A673 (cell line): ENCODE measurements at regions not wholly inside any gene's neighbourhood (a gene's known extent, or its start where the extent isn't known, plus 50 kb on each side); places are given as distances from the start of the nearest gene placed in this dataset.

Source experiments
- BruUV-seq: library from RNA; stranded (reverse); fragments of 400-500 nt; replicated peaks from 2 replicates; lab custom pipeline; 2021; lab: Mats Ljungman, UMichigan
- CTCF ChIA-PET: fragments of 300-600 bp; sonication (Branson Sonifier 250); formaldehyde crosslinking; loops from one replicate; lab custom pipeline; 2022; ENCODE audit warnings: antibody characterized with exemption; lab: Charles Lee
- POLR2A ChIA-PET: fragments of 300-600 bp; sonication (Branson Sonifier 250); formaldehyde crosslinking; loops from one replicate; lab custom pipeline; 2022; ENCODE audit warnings: antibody characterized with exemption; ENCODE audit not compliant: low non-redundant PET; lab: Charles Lee
- DNase-seq: peaks from one replicate; pipeline ENCODE4 v3.0.0-alpha.2; 2015; ENCODE audit warnings: low spot score
- H3K27ac ChIP-seq: fragments of 200-600 bp; sonication (generic); 2 replicates; pipeline ENCODE4 v1.5.1; 2016; ENCODE audit warnings: mixed run types, low read depth, mild to moderate bottlenecking, mixed read lengths, antibody characterized with exemption, low read length; ENCODE audit not compliant: poor library complexity, severe bottlenecking
- H3K27me3 ChIP-seq: fragments of 200-600 bp; sonication (generic); replicated peaks from 2 replicates; pipeline ENCODE4 v1.6.1; 2017; ENCODE audit warnings: mixed run types, low read depth, mild to moderate bottlenecking, mixed read lengths, antibody characterized with exemption, low read length; ENCODE audit not compliant: insufficient read depth, poor library complexity
- H3K36me3 ChIP-seq: fragments of 200-600 bp; sonication (generic); 2 replicates; pipeline ENCODE4 v1.6.1; 2016; ENCODE audit warnings: mixed run types, mild to moderate bottlenecking, mixed read lengths, antibody characterized with exemption, low read length; ENCODE audit not compliant: insufficient read depth, poor library complexity, severe bottlenecking
- H3K4me1 ChIP-seq: fragments of 200-600 bp; sonication (generic); 2 replicates; pipeline ENCODE4 v1.6.1; 2017; ENCODE audit warnings: mixed run types, mild to moderate bottlenecking, mixed read lengths, antibody characterized with exemption, low read length; ENCODE audit not compliant: insufficient read depth, poor library complexity, severe bottlenecking
- H3K4me3 ChIP-seq: fragments of 200-600 bp; sonication (generic); 2 replicates; pipeline ENCODE4 v1.5.1; 2016; ENCODE audit warnings: low read depth, mixed run types, mild to moderate bottlenecking, mixed read lengths, low read length; ENCODE audit not compliant: poor library complexity, severe bottlenecking
- H3K9me3 ChIP-seq: fragments of 200-600 bp; sonication (generic); 2 replicates; pipeline ENCODE4 v1.6.1; 2016; ENCODE audit warnings: mixed run types, low read depth, mild to moderate bottlenecking, mixed read lengths, antibody characterized with exemption, low read length; ENCODE audit not compliant: poor library complexity, severe bottlenecking
- EZH2 ChIP-seq: fragments of 200-600 bp; sonication (generic); IDR thresholded peaks from 2 replicates; pipeline ENCODE4 v1.6.1; 2017; ENCODE audit warnings: borderline replicate concordance, low read depth, mild to moderate bottlenecking, mixed read lengths, antibody characterized with exemption, low read length; ENCODE audit not compliant: poor library complexity, severe bottlenecking
- intact Hi-C: fragments of 100-400 bp; cut with micrococcal nuclease; formaldehyde crosslinking; loops from one replicate; pipeline ENCODE4 v1.10.0; 2022; ENCODE audit not compliant: unreplicated experiment
- TF ChIP-seq, protein P1 (sequence below): fragments of 300-800, 200-600 bp; sonication (generic); conservative IDR thresholded peaks from 2 replicates; pipeline ENCODE4 v1.5.1; 2017; ENCODE audit warnings: low read depth, mild to moderate bottlenecking, antibody characterized with exemption, low read length, moderate library complexity, mixed read lengths

DNA sequence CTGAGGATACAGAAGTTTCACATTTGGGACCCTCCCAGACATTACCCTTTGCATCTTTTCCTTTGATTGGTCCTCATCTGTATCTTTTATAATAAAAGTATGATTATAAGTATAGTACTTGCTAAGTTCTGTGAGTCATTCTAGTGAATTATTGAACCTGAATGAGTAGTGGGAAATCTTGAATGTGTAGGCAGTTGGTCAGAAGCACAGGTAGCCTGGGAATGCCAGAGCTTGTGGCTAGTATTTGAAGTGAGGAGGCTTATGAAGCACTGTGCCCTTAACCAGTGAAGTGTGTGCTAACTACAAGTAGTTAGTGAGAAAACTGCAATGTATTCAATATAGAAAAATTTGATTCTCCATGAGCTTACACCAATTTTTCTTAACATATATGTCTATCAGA lies 257.6 kb downstream of the GRB14 start:
- DNase-seq: no peak
- H3K4me1 ChIP-seq: no peaks in the 10 kb centered on the region
- H3K36me3 ChIP-seq: no peaks in the 10 kb centered on the region
- H3K4me3 ChIP-seq: no peak overlapping the region
- TF ChIP-seq EZH2: no peak
- TF ChIP-seq, protein P1, sequence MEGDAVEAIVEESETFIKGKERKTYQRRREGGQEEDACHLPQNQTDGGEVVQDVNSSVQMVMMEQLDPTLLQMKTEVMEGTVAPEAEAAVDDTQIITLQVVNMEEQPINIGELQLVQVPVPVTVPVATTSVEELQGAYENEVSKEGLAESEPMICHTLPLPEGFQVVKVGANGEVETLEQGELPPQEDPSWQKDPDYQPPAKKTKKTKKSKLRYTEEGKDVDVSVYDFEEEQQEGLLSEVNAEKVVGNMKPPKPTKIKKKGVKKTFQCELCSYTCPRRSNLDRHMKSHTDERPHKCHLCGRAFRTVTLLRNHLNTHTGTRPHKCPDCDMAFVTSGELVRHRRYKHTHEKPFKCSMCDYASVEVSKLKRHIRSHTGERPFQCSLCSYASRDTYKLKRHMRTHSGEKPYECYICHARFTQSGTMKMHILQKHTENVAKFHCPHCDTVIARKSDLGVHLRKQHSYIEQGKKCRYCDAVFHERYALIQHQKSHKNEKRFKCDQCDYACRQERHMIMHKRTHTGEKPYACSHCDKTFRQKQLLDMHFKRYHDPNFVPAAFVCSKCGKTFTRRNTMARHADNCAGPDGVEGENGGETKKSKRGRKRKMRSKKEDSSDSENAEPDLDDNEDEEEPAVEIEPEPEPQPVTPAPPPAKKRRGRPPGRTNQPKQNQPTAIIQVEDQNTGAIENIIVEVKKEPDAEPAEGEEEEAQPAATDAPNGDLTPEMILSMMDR: no peak
- no peak overlapping the region for H3K27ac ChIP-seq
- intact Hi-C loops: no loop called here
- ChIA-PET POLR2A (no interaction called here), CTCF (no interaction called here)
- H3K9me3 ChIP-seq: no peaks in the 10 kb centered on the region
- H3K27me3 ChIP-seq: peaks cover 24% of the 10 kb centered on the region
- BruUV-seq: no TSS peak

DNA sequence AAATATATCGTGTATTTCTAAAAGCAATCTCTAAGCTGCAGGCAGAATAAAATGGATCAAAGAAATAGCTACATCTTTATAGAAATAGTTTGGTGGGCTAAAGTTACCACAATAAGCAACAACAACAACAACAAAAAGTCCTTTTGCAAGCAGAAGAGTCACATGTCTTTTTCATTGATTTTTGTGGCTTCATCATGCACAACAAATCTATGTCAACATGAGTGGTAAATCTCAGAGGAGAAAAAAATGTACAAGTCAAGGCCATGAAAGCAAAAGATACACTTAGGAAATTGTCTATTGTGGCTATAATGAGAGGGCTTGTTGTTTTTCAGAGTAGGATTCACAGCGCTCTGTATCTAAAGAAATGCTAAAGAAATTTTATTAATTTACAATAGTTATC lies 269.7 kb downstream of the GRB14 start:
- no peak for DNase-seq
- Histone ChIP-seq H3K4me1 (no peaks in the 10 kb centered on the region), H3K27me3 (peaks cover 40% of the 10 kb centered on the region), H3K4me3 (no peak overlapping the region), H3K9me3 (no peaks in the 10 kb centered on the region), H3K36me3 (no peaks in the 10 kb centered on the region), H3K27ac (no peak overlapping the region)
- TF ChIP-seq, protein P1: no peak
- no peak for TF ChIP-seq EZH2
- intact Hi-C loops: no loop called here
- BruUV-seq: no TSS peak
- POLR2A ChIA-PET: no interaction called here
- CTCF ChIA-PET: no interaction called here

DNA sequence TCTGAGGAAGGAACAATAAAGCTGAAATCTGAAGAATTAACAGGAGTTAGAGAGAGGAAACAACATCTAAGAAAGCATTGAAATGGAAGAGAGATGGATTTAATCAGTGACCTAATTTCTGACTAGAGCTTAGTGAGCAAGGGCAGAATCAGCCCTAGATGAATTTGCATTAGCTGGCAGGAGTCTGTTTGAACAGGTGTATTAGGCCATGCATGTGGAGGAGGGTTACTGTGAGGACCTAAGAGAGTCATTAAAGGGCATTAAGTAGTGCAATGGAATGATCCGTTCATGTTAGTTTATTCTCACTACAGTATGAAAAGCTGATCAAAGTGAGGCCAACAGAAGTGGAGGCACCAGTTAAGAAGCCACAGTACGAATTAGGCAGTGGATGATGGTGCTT lies 285.3 kb downstream of the GRB14 start:
- intact Hi-C loops: no loop called here
- no peak for TF ChIP-seq EZH2
- TF ChIP-seq, protein P1: no peak
- no TSS peak for BruUV-seq
- H3K9me3 ChIP-seq: no peaks in the 10 kb centered on the region
- no peaks in the 10 kb centered on the region for H3K36me3 ChIP-seq
- peaks cover 16% of the 10 kb centered on the region for H3K27me3 ChIP-seq
- DNase-seq: no peak
- no peak overlapping the region for H3K4me3 ChIP-seq
- CTCF ChIA-PET: no interaction called here
- no peak overlapping the region for H3K27ac ChIP-seq
- POLR2A ChIA-PET: no interaction called here
- H3K4me1 ChIP-seq: no peaks in the 10 kb centered on the region
